Right atrium auricular region (tissue), 2 donors: ENCODE measurements at regions not wholly inside any gene's neighbourhood (a gene's known extent, or its start where the extent isn't known, plus 50 kb on each side); places are given as distances from the start of the nearest gene placed in this dataset.

Source experiments
- DNase-seq: peaks from one replicate; pipeline ENCODE4 v3.0.0-alpha.2; 2019; ENCODE audit warnings: low spot score
- H3K27ac ChIP-seq, 2 donors: fragments of 200-600 bp; sonication (generic); 1 replicate in 1 of 2; 2 replicates in 1 of 2; pipeline ENCODE4 v1.5.1; 2016 to 2019
- H3K27me3 ChIP-seq, 2 donors: fragments of 200-600 bp; sonication (generic); one replicate each; pipeline versions ENCODE4 v1.5.1 to v1.6.0; 2017 to 2019
- H3K36me3 ChIP-seq: fragments of 200-600 bp; sonication (generic); one replicate; pipeline ENCODE4 v1.5.1; 2016
- H3K4me1 ChIP-seq, 2 donors: fragments of 200-600 bp; sonication (generic); one replicate each; pipeline versions ENCODE4 v1.5.1 to v1.6.0; 2017 to 2019
- H3K4me3 ChIP-seq, 2 donors: fragments of 200-600 bp; sonication (generic); 1 replicate in 1 of 2; 2 replicates in 1 of 2; pipeline ENCODE4 v1.5.1; 2017 to 2019; ENCODE audit warnings: mild to moderate bottlenecking in 1 of 2, moderate library complexity in 1 of 2
- H3K9me3 ChIP-seq, 2 donors: fragments of 200-600 bp; sonication (generic); one replicate each; pipeline ENCODE4 v1.5.1; 2019
- TF ChIP-seq, protein P1 (sequence below), 2 donors: fragments of 200-600 bp; sonication (generic); IDR thresholded peaks; one replicate each; pipeline ENCODE4 v1.5.1; 2019; ENCODE audit warnings: antibody characterized with exemption in 2 of 2

DNA sequence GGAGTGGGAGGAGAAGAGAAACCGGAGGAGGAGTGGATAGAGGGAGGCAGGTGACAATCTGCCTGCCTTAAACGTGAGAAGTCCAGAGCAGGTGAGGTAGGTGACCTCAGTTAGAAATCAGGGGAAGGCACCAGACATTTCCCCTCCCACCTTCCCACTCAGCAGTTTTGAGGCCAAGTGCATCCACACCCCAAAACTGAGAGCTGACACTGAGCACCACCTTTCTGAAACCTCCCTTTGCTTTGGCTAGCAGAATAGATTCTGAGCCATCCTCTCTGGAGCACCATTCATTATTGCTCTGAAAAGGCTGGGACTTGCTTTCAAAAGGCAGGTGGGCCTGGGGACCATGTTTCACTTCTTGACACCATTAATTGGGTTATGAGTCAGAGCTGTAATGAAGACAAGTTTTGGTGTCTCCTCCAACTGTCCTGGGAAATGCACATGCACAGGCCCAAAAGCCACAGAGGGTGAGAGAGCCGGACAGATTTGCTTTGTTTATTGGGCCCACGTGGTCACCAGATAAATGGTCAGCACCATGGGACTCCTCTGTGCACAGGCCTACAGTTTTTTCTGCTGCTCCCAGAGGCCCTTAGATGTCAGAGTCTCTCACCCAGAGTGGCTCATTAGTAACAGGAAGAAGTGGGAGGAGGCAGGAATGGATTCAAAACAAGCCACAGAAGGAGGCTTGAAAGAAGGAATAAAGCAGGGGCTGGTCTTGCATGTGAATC, 314.7 kb downstream of the TLE1 start:
- no peaks in the 10 kb centered on the region for H3K9me3 ChIP-seq
- no peak overlapping the region for H3K27ac ChIP-seq
- H3K4me3 ChIP-seq, result no peak overlapping the region
- peaks cover 0 to 23% of the 10 kb centered on the region in 2 donors for H3K4me1 ChIP-seq
- DNase-seq, result no peak
- H3K36me3 ChIP-seq, result no peaks in the 10 kb centered on the region
- no peaks in the 10 kb centered on the region for H3K27me3 ChIP-seq
- TF ChIP-seq, protein P1, sequence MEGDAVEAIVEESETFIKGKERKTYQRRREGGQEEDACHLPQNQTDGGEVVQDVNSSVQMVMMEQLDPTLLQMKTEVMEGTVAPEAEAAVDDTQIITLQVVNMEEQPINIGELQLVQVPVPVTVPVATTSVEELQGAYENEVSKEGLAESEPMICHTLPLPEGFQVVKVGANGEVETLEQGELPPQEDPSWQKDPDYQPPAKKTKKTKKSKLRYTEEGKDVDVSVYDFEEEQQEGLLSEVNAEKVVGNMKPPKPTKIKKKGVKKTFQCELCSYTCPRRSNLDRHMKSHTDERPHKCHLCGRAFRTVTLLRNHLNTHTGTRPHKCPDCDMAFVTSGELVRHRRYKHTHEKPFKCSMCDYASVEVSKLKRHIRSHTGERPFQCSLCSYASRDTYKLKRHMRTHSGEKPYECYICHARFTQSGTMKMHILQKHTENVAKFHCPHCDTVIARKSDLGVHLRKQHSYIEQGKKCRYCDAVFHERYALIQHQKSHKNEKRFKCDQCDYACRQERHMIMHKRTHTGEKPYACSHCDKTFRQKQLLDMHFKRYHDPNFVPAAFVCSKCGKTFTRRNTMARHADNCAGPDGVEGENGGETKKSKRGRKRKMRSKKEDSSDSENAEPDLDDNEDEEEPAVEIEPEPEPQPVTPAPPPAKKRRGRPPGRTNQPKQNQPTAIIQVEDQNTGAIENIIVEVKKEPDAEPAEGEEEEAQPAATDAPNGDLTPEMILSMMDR (IDR thresholded peaks at IDR 0.05), result no peak

DNA sequence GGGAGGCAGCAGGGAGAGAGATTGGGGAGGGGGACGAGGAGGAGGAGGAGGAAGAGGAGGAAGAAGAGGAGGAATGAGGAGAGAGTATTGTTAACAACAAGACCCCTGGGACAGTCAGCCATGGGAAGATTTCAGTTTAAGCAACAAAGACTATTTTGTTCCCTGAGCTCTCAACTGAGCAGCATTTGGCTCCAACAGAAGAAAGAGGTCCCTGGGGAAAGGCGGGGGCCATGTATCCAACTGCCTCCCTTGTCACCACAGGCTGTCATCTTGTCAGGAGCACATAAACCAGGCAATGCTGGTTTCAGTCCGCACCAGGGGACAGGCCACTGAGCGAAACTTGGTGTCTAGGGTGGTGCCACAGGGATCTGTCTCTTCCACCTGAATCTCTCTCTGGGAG, 316.1 kb downstream of the TLE1 start:
- Histone ChIP-seq H3K36me3 (no peaks in the 10 kb centered on the region), H3K4me3 (no peak overlapping the region), H3K4me1 (peaks cover 0 to 23% of the 10 kb centered on the region in 2 donors), H3K27ac (peak overlapping the region; percentile 47 to 48), H3K27me3 (no peaks in the 10 kb centered on the region), H3K9me3 (no peaks in the 10 kb centered on the region)
- TF ChIP-seq, protein P1 (IDR thresholded peaks at IDR 0.05), result no peak
- DNase-seq, result no peak

DNA sequence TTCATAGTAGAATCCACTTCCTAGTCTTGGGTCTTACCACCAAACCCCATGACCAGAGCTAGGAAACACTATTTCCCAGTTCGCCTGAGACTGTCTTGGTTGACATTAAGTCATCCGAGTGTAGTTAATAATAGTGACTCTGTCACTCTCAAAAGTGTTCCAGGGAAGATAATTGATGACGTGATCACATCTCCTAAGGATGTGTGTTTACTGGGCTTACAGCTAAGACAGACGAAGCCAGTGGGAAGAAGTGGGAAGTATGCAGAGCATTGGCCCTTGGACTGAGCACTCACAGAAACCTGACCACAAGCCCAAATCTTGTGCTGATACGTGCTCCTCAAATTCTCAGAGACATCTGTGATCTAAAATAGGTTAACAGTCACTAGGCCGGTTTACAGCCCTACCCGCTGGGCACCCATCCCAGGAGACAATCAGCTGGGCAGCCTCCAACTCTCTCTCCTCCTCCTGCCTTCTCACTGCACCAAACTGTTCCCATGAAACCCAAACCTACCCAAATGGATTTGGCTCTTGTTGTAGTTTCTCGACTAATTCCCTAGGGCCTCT, 316.6 kb downstream of the TLE1 start:
- H3K4me1 ChIP-seq, result peaks cover 0 to 23% of the 10 kb centered on the region in 2 donors
- no peaks in the 10 kb centered on the region for H3K36me3 ChIP-seq
- peak overlapping the region; percentile 47 to 48 for H3K27ac ChIP-seq
- TF ChIP-seq, protein P1 (IDR thresholded peaks at IDR 0.05), result no peak
- DNase-seq, result no peak
- H3K9me3 ChIP-seq, result no peaks in the 10 kb centered on the region
- H3K4me3 ChIP-seq, result no peak overlapping the region
- H3K27me3 ChIP-seq, result no peaks in the 10 kb centered on the region

DNA sequence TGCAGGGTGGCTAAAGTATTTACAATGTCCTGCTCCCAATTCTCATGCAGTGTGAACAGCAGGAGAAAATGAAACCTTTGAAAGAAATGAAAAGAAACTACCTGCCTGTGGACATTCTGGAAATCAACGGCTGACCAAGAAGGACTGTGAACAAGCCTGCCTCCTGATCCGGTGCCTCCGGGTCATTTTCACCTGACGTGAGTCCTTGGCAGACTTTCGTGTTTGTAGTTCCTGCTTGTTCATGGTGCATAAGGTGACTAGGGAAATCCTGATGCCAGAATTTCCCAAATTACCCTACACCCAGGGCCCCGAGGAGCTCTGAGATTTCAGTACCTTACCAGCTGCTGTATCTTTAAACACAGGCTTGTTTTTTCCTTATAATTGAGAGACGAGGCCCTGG, 317.5 kb downstream of the TLE1 start:
- Histone ChIP-seq H3K27ac (peak overlapping the region in 1 of 2 donors; percentile 48), H3K4me3 (no peak overlapping the region), H3K27me3 (no peaks in the 10 kb centered on the region), H3K36me3 (no peaks in the 10 kb centered on the region), H3K9me3 (no peaks in the 10 kb centered on the region), H3K4me1 (peaks cover 0 to 23% of the 10 kb centered on the region in 2 donors)
- TF ChIP-seq, protein P1 (IDR thresholded peaks at IDR 0.05), result no peak
- DNase-seq, result no peak

DNA sequence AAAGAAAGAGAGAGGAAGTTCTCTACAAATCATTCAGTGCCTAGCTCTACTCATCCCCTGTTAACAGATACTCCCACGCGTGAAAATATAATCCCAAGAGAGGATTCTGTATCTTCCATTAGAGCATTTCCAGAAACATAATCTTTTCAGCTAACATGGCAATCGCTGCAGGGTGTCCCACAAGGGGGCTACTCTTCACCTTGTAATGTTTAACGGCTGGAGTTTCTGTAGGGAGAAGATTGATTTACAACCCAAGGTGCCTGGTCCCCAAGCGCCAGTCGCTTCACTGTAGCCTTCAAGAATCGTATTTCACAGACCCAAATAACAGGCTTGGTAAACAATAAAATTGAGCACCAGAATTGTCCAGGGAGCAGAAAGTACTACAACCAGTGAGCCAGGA, 318.7 kb downstream of the TLE1 start:
- Histone ChIP-seq H3K27me3 (no peaks in the 10 kb centered on the region), H3K9me3 (peaks cover 0 to under 1% of the 10 kb centered on the region in 2 donors), H3K27ac (no peak overlapping the region), H3K36me3 (no peaks in the 10 kb centered on the region), H3K4me1 (peaks cover 0 to 19% of the 10 kb centered on the region in 2 donors), H3K4me3 (no peak overlapping the region)
- TF ChIP-seq, protein P1 (IDR thresholded peaks at IDR 0.05), result no peak
- no peak for DNase-seq
